Glomerular visceral epithelial cell (primary cell): ENCODE measurements at regions not wholly inside any gene's neighbourhood (a gene's known extent, or its start where the extent isn't known, plus 50 kb on each side); places are given as distances from the start of the nearest gene placed in this dataset.
"Not testable (repeated sequence)": the region's sequence is repeated elsewhere in the genome, so short reads cannot be mapped to it uniquely, and the experiment has no call there.

ENCODE experiments used
- DNase-seq: peaks from one replicate; pipeline ENCODE4 v3.0.0-alpha.2; 2016; ENCODE audit errors: extremely low spot score

GRCh38 chr2:226329180-226329579 is 470.4 kb downstream of the IRS1 start:
- DNase-seq, result no peak

- no peak for DNase-seq
Observed at GRCh38 chr2:226327830-226328229, 471.8 kb downstream of the IRS1 start.

- DNase-seq, result no peak
Observed at GRCh38 chr2:226325526-226325925, 474.1 kb downstream of the IRS1 start.

GRCh38 chr2:226320076-226320948 is 479.3 kb downstream of the IRS1 start:
- DNase-seq, result no peak

GRCh38 chr2:226317970-226318369 is 481.6 kb downstream of the IRS1 start:
- DNase-seq, result no peak

GRCh38 chr2:226313060-226313459 is 486.6 kb downstream of the IRS1 start:
- no peak for DNase-seq

GRCh38 chr2:226312155-226312554 is 487.5 kb downstream of the IRS1 start:
- no peak for DNase-seq

- DNase-seq, result no peak
Observed at GRCh38 chr2:226310146-226310545, 489.5 kb downstream of the IRS1 start.

- DNase-seq, result no peak
Observed at GRCh38 chr2:226308986-226309385, 490.6 kb downstream of the IRS1 start.

- no peak for DNase-seq
Observed at GRCh38 chr2:226308323-226308680, 491.3 kb downstream of the IRS1 start.

- no peak for DNase-seq
Observed at GRCh38 chr2:226307487-226308322, 491.9 kb downstream of the IRS1 start.

- no peak for DNase-seq
Observed at GRCh38 chr2:226306969-226307368, 492.7 kb downstream of the IRS1 start.

GRCh38 chr2:226304308-226304707 is 495.3 kb downstream of the IRS1 start:
- DNase-seq, result no peak

- no peak for DNase-seq
Observed at GRCh38 chr2:226303707-226304106, 495.9 kb downstream of the IRS1 start.

- no peak for DNase-seq
Observed at GRCh38 chr2:226300196-226300886, 499.3 kb downstream of the IRS1 start.

GRCh38 chr2:226299771-226300170 is 499.8 kb downstream of the IRS1 start:
- no peak for DNase-seq

GRCh38 chr2:226295681-226296080 is 503.9 kb downstream of the IRS1 start:
- DNase-seq, result no peak

GRCh38 chr2:226295123-226295522 is 504.5 kb downstream of the IRS1 start:
- no peak for DNase-seq

- not testable (repeated sequence) for DNase-seq
Observed at GRCh38 chr2:226291281-226291680, 508.3 kb downstream of the IRS1 start.

- no peak for DNase-seq
Observed at GRCh38 chr2:226286916-226287315, 512.7 kb downstream of the IRS1 start.

GRCh38 chr2:226283796-226284195 is 515.8 kb downstream of the IRS1 start:
- DNase-seq, result no peak

GRCh38 chr2:226282151-226282550 is 517.5 kb downstream of the IRS1 start:
- no peak for DNase-seq
